Astrocyte (in vitro differentiated cells and primary cell): ENCODE measurements at regions not wholly inside any gene's neighbourhood (a gene's known extent, or its start where the extent isn't known, plus 50 kb on each side); places are given as distances from the start of the nearest gene placed in this dataset.
A peak's percentile ranks its signal among the peaks of the same experiment; 100 is the strongest.

Source experiments
- DNase-seq: peaks from one replicate; pipeline ENCODE4 v3.0.0-alpha.2; 2010; ENCODE audit warnings: low read depth
- FAIRE-seq: peaks from 2 replicates; lab custom pipeline; 2011; peaks lifted over from hg19 to GRCh38; lab: Jason Lieb, UNC
- H2AFZ ChIP-seq: 2 replicates; pipeline ENCODE4 v1.6.0; 2012; ENCODE audit warnings: low read depth, low read length, inconsistent platforms
- H3K27ac ChIP-seq: 2 replicates; pipeline ENCODE4 v1.5.1; 2011; ENCODE audit warnings: low read depth, low read length, inconsistent platforms
- H3K27me3 ChIP-seq: 2 replicates; pipeline ENCODE4 v1.6.0; 2011; ENCODE audit warnings: low read length, inconsistent platforms; ENCODE audit not compliant: insufficient read depth
- H3K36me3 ChIP-seq: 2 replicates; pipeline ENCODE4 v1.5.1; 2011; ENCODE audit warnings: low read length, inconsistent platforms; ENCODE audit not compliant: insufficient read depth
- H3K4me1 ChIP-seq: 2 replicates; pipeline ENCODE4 v1.5.1; 2011; ENCODE audit warnings: low read length, inconsistent platforms; ENCODE audit not compliant: insufficient read depth
- H3K4me2 ChIP-seq: 2 replicates; pipeline ENCODE4 v1.6.0; 2012; ENCODE audit warnings: low read length, inconsistent platforms
- H3K4me3 ChIP-seq: 2 replicates; pipeline ENCODE4 v1.5.1; 2011; ENCODE audit warnings: low read depth, mild to moderate bottlenecking, low read length, inconsistent platforms; ENCODE audit not compliant: insufficient read depth
- H3K79me2 ChIP-seq: 2 replicates; pipeline ENCODE4 v1.6.0; 2012; ENCODE audit warnings: mild to moderate bottlenecking, low read length, inconsistent platforms; ENCODE audit not compliant: insufficient read depth
- H3K9ac ChIP-seq: 2 replicates; pipeline ENCODE4 v1.6.0; 2012; ENCODE audit warnings: mild to moderate bottlenecking, low read length, inconsistent platforms
- H3K9me3 ChIP-seq: 2 replicates; pipeline ENCODE4 v1.5.1; 2012; ENCODE audit warnings: low read depth, mild to moderate bottlenecking, low read length, inconsistent platforms; ENCODE audit not compliant: insufficient read depth
- H4K20me1 ChIP-seq: 2 replicates; pipeline ENCODE4 v1.6.0; 2012; ENCODE audit warnings: low read length, inconsistent platforms; ENCODE audit not compliant: insufficient read depth
- H3K27ac Mint-ChIP-seq: one replicate; pipeline ENCODE4 v1.8.0; 2021; ENCODE audit warnings: mild to moderate bottlenecking, mixed read lengths; ENCODE audit not compliant: unreplicated experiment
- H3K27me3 Mint-ChIP-seq: one replicate; pipeline ENCODE4 v1.8.0; 2021; ENCODE audit warnings: low read depth, mixed read lengths; ENCODE audit not compliant: unreplicated experiment
- H3K36me3 Mint-ChIP-seq: one replicate; pipeline ENCODE4 v1.8.0; 2021; ENCODE audit warnings: low read depth, mixed read lengths; ENCODE audit not compliant: unreplicated experiment
- H3K4me1 Mint-ChIP-seq: one replicate; pipeline ENCODE4 v1.8.0; 2021; ENCODE audit warnings: low read depth, mixed read lengths; ENCODE audit not compliant: unreplicated experiment
- H3K4me3 Mint-ChIP-seq: one replicate; pipeline ENCODE4 v1.8.0; 2021; ENCODE audit warnings: mild to moderate bottlenecking, moderate library complexity, mixed read lengths; ENCODE audit not compliant: unreplicated experiment
- H3K9me3 Mint-ChIP-seq: one replicate; pipeline ENCODE4 v1.8.0; 2021; ENCODE audit warnings: mild to moderate bottlenecking, mixed read lengths; ENCODE audit not compliant: unreplicated experiment
- EZH2 ChIP-seq: IDR thresholded peaks from 2 replicates; pipeline ENCODE4 v1.6.1; 2012; ENCODE audit warnings: mild to moderate bottlenecking, low read length, inconsistent platforms; ENCODE audit not compliant: insufficient read depth
- TF ChIP-seq, protein P1 (sequence below): IDR thresholded peaks from 2 replicates; pipeline ENCODE4 v1.5.1; 2011; ENCODE audit warnings: low read depth, mild to moderate bottlenecking, inconsistent platforms, low read length, moderate library complexity; ENCODE audit not compliant: insufficient read depth

DNA sequence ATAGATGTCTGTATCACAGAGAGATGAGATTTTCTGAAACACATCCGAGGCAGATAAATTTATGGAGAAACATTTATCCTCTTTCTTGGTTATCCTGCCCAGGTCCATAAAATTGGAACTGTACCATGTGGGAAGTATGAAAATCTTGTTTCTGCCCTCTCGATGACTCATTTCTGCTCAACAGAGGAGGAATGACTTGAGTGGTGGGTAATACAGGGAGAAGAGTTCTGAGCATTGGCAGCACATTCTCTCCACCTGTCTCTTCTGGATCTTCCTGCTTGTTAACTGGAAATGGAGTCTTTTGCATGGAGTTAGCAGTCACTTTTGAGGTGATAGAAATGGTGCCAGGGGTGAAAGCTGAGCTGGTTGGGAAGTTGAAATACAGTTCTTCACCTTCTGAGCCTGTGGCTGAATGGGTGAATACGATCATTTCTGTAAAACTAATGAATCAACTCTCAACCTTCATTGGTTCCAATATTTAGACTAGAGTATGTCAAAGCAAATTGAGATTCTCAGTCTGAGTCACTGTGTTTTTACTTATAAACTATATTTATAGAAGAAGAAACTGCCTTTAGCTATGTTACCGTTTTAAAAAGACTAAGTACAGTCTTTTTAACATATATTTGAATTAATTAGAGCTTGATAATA lies 945.5 kb downstream of the SORCS3 start:
- FAIRE-seq, result no peak
- no peaks in the 10 kb centered on the region for H3K9me3 Mint-ChIP-seq
- H3K27ac Mint-ChIP-seq, result peak overlapping the region; percentile 85

DNA sequence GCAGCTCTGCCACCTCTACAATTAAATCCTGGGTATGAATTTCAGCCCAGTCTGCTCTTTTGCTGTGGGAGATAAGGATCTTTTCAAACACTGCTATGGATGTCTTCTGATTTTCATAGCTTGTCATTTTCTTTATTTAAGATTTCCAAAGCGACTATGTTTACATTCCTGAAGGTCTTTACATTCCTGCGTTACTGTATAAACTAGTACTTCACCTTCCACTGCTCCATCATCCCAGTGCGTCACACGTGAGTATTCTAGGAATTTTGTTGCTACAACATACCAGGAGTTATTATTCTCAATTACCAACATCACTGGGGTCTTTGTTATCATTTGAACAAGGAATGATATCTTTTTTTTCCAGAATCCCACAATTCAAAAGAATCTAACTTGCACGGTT lies 944.7 kb downstream of the SORCS3 start:
- Mint-ChIP-seq H3K9me3 (no peaks in the 10 kb centered on the region), H3K36me3 (no peaks in the 10 kb centered on the region), H3K4me3 (no peak overlapping the region), H3K27me3 (no peaks in the 10 kb centered on the region), H3K27ac (peak overlapping the region; percentile 85), H3K4me1 (peaks cover 22% of the 10 kb centered on the region)
- Histone ChIP-seq H3K27me3 (no peaks in the 10 kb centered on the region), H3K4me2 (no peak overlapping the region), H4K20me1 (no peaks in the 10 kb centered on the region), H3K79me2 (no peaks in the 10 kb centered on the region), H3K4me1 (no peaks in the 10 kb centered on the region), H3K27ac (no peak overlapping the region), H3K9ac (no peak overlapping the region), H2AFZ (no peak overlapping the region), H3K36me3 (no peaks in the 10 kb centered on the region), H3K4me3 (no peak overlapping the region), H3K9me3 (no peaks in the 10 kb centered on the region)
- FAIRE-seq (no peak), DNase-seq (peak; percentile 66)
- TF ChIP-seq, protein P1, sequence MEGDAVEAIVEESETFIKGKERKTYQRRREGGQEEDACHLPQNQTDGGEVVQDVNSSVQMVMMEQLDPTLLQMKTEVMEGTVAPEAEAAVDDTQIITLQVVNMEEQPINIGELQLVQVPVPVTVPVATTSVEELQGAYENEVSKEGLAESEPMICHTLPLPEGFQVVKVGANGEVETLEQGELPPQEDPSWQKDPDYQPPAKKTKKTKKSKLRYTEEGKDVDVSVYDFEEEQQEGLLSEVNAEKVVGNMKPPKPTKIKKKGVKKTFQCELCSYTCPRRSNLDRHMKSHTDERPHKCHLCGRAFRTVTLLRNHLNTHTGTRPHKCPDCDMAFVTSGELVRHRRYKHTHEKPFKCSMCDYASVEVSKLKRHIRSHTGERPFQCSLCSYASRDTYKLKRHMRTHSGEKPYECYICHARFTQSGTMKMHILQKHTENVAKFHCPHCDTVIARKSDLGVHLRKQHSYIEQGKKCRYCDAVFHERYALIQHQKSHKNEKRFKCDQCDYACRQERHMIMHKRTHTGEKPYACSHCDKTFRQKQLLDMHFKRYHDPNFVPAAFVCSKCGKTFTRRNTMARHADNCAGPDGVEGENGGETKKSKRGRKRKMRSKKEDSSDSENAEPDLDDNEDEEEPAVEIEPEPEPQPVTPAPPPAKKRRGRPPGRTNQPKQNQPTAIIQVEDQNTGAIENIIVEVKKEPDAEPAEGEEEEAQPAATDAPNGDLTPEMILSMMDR, result no peak
- TF ChIP-seq EZH2, result no peak

More for the DNA sequence above, 945.5 kb downstream of the SORCS3 start:
- Histone ChIP-seq H3K36me3 (no peaks in the 10 kb centered on the region), H4K20me1 (no peaks in the 10 kb centered on the region), H3K9me3 (no peaks in the 10 kb centered on the region), H3K27ac (no peak overlapping the region), H3K4me2 (no peak overlapping the region), H3K9ac (no peak overlapping the region), H2AFZ (no peak overlapping the region), H3K4me1 (no peaks in the 10 kb centered on the region), H3K4me3 (no peak overlapping the region), H3K27me3 (no peaks in the 10 kb centered on the region), H3K79me2 (no peaks in the 10 kb centered on the region)
- peak; percentile 7 for DNase-seq
- Mint-ChIP-seq H3K4me1 (peaks cover 19% of the 10 kb centered on the region), H3K36me3 (no peaks in the 10 kb centered on the region), H3K27me3 (no peaks in the 10 kb centered on the region), H3K4me3 (no peak overlapping the region)
- no peak for TF ChIP-seq EZH2
- TF ChIP-seq, protein P1, result no peak

DNA sequence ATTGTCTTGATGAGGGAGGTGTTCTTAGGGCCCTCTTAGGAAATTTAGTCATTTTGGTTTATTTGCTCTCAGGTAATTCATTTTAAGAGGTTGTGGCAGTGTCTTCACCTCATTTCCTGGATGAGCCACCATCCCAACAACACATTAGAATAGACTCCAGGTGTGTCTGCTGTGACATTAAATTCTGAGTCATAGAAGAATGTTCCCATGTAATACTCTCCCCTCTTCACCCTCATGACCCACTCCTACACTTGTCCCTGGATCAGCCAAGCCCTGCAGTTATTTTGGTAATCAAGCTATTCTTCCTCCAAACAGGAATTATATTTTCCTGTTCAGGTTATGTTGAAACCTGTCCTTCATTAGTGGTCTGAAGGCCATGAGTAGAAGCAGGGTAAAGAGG lies 944.1 kb downstream of the SORCS3 start:
- TF ChIP-seq EZH2, result no peak
- TF ChIP-seq, protein P1, result no peak
- Histone ChIP-seq H3K4me1 (no peaks in the 10 kb centered on the region), H3K4me3 (no peak overlapping the region), H3K79me2 (no peaks in the 10 kb centered on the region), H3K4me2 (no peak overlapping the region), H3K36me3 (no peaks in the 10 kb centered on the region), H3K9me3 (no peaks in the 10 kb centered on the region), H3K9ac (no peak overlapping the region), H3K27me3 (no peaks in the 10 kb centered on the region), H3K27ac (no peak overlapping the region), H4K20me1 (no peaks in the 10 kb centered on the region), H2AFZ (no peak overlapping the region)
- no peak overlapping the region for H3K4me3 Mint-ChIP-seq
- DNase-seq, result no peak
- peak overlapping the region; percentile 16 for H3K27ac Mint-ChIP-seq
- no peaks in the 10 kb centered on the region for H3K9me3 Mint-ChIP-seq
- peaks cover 22% of the 10 kb centered on the region for H3K4me1 Mint-ChIP-seq
- no peaks in the 10 kb centered on the region for H3K27me3 Mint-ChIP-seq
- no peaks in the 10 kb centered on the region for H3K36me3 Mint-ChIP-seq
- FAIRE-seq, result no peak
